HFFc6 (cell line): ENCODE measurements at regions not wholly inside any gene's neighbourhood (a gene's known extent, or its start where the extent isn't known, plus 50 kb on each side); places are given as distances from the start of the nearest gene placed in this dataset.

ENCODE experiments used
- DNase-seq: peaks from one replicate; pipeline ENCODE4 v3.0.0-alpha.2; 2018
- H3K27ac Mint-ChIP-seq: 2 replicates; pipeline ENCODE4 v1.8.0; 2020; ENCODE audit warnings: mild to moderate bottlenecking, mixed read lengths
- H3K27me3 Mint-ChIP-seq: 2 replicates; pipeline ENCODE4 v1.8.0; 2021; ENCODE audit warnings: mild to moderate bottlenecking, moderate library complexity, mixed read lengths; ENCODE audit not compliant: insufficient read depth
- H3K36me3 Mint-ChIP-seq: 2 replicates; pipeline ENCODE4 v1.8.0; 2021; ENCODE audit warnings: low read depth, mixed read lengths
- H3K4me1 Mint-ChIP-seq: 2 replicates; pipeline ENCODE4 v1.8.0; 2020; ENCODE audit warnings: low read depth, mixed read lengths
- H3K4me3 Mint-ChIP-seq: 2 replicates; pipeline ENCODE4 v1.8.0; 2020; ENCODE audit warnings: mild to moderate bottlenecking, moderate library complexity, mixed read lengths
- H3K9me3 Mint-ChIP-seq: 2 replicates; pipeline ENCODE4 v1.8.0; 2020; ENCODE audit warnings: mild to moderate bottlenecking, mixed read lengths
- CTCF ChIP-seq: fragments of 200-600 bp; sonication (generic); IDR thresholded peaks from 2 replicates; pipeline ENCODE4 v1.5.0; 2021; ENCODE audit warnings: antibody characterized with exemption, mild to moderate bottlenecking

GRCh38 chr9:95822583-95823431, 52.7 kb upstream of the ERCC6L2 start:
- Mint-ChIP-seq H3K27me3 (peaks cover 5% of the 10 kb centered on the region; the same call in 1 of the 2 replicates), H3K4me3 (0 out of 2 replicates have a peak overlapping the region, but pooled peaks have one; percentile 38), H3K9me3 (peaks cover 4% of the 10 kb centered on the region), H3K36me3 (peaks cover 13% of the 10 kb centered on the region), H3K4me1 (peaks cover 40% of the 10 kb centered on the region), H3K27ac (peak overlapping the region; percentile 70)
- TF ChIP-seq CTCF, result no peak
- peak; percentile 91 for DNase-seq

GRCh38 chr9:95822015-95822414, 53.5 kb upstream of the ERCC6L2 start:
- peak overlapping the region; percentile 16; the same call in 1 of the 2 replicates for H3K4me3 Mint-ChIP-seq
- H3K9me3 Mint-ChIP-seq, result peaks cover 4% of the 10 kb centered on the region
- DNase-seq, result no peak
- H3K4me1 Mint-ChIP-seq, result peaks cover 43% of the 10 kb centered on the region
- H3K27ac Mint-ChIP-seq, result peak overlapping the region; percentile 70; the same call in 1 of the 2 replicates
- peaks cover 7% of the 10 kb centered on the region; the same call in 1 of the 2 replicates for H3K27me3 Mint-ChIP-seq
- peaks cover 13% of the 10 kb centered on the region for H3K36me3 Mint-ChIP-seq
- no peak for TF ChIP-seq CTCF

GRCh38 chr9:95820074-95820473, 55.4 kb upstream of the ERCC6L2 start:
- DNase-seq, result no peak
- H3K27ac Mint-ChIP-seq, result no peak overlapping the region
- H3K36me3 Mint-ChIP-seq, result peaks cover 22% of the 10 kb centered on the region
- peaks cover 39% of the 10 kb centered on the region for H3K4me1 Mint-ChIP-seq
- H3K27me3 Mint-ChIP-seq, result peaks cover 7% of the 10 kb centered on the region; the same call in 1 of the 2 replicates
- no peak overlapping the region for H3K4me3 Mint-ChIP-seq
- no peak for TF ChIP-seq CTCF
- H3K9me3 Mint-ChIP-seq, result peaks cover 8% of the 10 kb centered on the region

- TF ChIP-seq CTCF, result no peak
- H3K4me1 Mint-ChIP-seq, result peaks cover 44% of the 10 kb centered on the region
- H3K27ac Mint-ChIP-seq, result no peak overlapping the region
- peaks cover 26% of the 10 kb centered on the region for H3K36me3 Mint-ChIP-seq
- DNase-seq, result no peak
- H3K4me3 Mint-ChIP-seq, result no peak overlapping the region
- H3K9me3 Mint-ChIP-seq, result peaks cover 10% of the 10 kb centered on the region
- H3K27me3 Mint-ChIP-seq, result peaks cover 7% of the 10 kb centered on the region
These were observed 55.9 kb upstream of the ERCC6L2 start for GRCh38 chr9:95819636-95820035.

GRCh38 chr9:95817205-95817604, 58.3 kb upstream of the ERCC6L2 start:
- Mint-ChIP-seq H3K9me3 (peaks cover 11% of the 10 kb centered on the region), H3K27ac (no peak overlapping the region), H3K4me1 (peaks cover 40% of the 10 kb centered on the region), H3K4me3 (no peak overlapping the region; the same call in 1 of the 2 replicates), H3K27me3 (peaks cover 7% of the 10 kb centered on the region), H3K36me3 (peaks cover 45% of the 10 kb centered on the region)
- no peak for DNase-seq
- no peak for TF ChIP-seq CTCF
